Fibroblast of gingiva (primary cell): ENCODE measurements at regions not wholly inside any gene's neighbourhood (a gene's known extent, or its start where the extent isn't known, plus 50 kb on each side); places are given as distances from the start of the nearest gene placed in this dataset.

ENCODE experiments used
- DNase-seq: peaks from one replicate; pipeline ENCODE4 v3.0.0-alpha.2; 2011; ENCODE audit warnings: low read depth

DNA sequence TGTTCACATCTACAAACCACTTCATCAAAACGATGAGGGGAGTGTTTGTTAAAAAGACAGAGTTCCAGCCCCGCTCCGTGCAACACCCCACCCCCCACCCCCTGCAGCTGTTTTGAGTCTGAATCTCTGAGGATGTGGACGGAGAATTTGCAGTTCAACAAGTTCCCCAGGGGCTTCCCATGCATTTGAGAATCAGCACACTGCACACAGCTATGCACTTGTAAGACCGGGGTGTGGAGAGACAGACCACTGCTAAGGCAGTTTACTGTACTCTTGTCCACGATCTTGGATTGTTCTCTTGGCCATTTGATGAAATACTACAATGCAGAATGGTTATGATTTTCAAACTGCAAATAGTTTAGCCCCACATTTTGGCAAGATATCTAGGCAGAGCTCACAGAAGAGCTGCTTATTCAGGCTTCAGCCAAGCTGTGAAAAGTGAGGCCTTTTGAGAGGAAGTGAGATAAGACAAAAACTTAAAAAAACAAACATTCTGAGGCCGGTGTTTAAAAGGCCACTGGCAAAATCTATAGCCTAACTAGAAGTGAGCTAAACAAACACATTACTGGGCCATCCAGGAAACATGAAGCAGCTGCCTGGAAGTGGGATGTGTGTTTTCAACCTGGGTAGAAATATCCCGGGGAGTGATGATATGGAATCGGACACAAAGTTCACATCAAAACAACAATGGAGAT is 308.2 kb upstream of the ADAMTS9 start:
- DNase-seq: peak; percentile 2

DNA sequence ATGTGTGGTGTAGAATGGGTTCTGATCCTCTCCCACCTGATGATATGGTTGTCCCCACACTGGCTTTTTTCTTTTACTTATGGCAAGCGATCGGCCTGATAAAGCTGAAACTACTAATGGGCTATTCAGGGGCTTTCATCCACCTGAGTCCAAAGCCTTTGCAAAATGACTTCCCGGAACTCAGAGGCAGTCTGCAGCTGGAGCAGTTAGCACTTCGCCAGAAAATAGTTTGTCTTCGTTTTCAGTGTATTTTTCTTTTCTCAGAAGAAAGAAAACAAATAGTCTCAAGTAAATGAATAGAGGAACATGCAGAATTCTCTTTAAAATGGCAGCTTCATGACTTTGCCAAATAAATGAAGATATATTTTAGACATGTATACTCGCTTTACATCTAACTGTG is 306.0 kb upstream of the ADAMTS9 start:
- DNase-seq: no peak

DNA sequence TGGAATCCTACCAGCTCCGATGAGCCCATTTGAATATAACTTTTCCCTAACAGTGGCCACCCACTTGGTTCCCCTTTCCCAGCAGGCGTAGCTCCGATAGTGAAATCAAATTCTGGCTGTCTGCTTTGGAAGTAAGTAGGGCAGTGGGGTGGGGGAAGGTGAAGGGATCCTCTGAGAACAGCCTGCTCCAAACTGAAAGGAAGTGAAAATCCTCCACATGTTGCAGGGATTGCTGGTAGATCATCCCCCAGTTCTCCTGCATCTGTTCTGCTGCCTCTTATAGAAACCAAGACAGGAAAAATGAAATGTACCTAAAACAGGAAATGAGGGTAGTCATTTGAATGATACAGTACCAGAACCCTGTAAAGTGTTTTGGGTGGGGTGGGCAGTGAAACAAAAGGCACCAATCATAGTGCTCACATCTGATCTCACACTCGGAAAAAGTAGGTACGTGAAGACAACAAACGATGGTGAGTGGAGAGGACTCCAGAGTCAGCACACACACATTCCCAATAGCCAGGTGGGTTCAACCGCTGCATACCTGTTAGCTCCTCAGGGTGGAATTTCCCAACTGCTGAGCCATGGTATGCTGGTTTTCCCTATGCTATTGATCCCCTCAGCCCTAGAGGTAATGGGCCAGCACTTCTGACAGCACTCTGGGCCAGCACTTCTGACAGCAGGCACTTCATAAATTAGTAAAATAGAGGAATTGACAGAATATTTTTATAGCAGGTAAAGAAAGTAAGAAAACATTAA is 304.9 kb upstream of the ADAMTS9 start:
- DNase-seq: no peak

DNA sequence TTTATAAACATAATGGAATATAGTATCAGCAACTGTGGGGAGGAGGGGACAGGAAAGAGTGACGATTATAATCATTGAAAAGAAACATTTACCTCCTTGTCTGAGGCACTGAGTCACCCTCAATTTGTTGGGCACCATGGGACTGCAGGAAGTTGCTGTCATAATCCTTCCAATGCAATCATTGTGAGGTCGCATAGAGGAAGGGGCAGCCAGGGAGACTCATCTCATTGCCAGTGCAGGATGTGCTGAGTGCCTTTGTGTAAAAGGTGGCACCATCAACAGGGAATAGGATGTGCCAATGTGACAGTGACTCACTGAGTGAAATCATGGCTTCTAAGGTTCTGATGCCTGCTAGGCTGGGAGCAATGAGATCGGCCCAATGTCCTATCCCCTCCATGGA is 300.4 kb upstream of the ADAMTS9 start:
- DNase-seq: peak; percentile 23

DNA sequence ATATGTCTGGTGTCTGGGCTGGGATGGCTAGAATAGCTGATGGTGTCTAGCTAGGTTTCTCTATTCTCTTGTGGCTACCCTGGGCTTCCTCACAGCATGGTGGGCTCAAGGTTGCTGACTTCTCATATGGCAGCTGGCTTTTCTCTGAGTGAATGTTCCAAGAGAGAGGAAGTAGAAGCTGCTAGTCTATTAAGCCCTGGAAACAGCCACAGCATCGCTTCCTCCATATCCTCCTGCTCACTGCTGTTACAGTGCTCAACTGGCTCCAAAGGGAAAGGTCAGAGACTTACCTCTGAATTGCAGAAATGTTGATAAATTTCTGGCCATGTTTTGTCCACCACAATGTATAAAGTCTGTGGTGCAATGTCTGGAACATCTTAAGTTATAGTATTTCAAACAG is 299.9 kb upstream of the ADAMTS9 start:
- no peak for DNase-seq

DNA sequence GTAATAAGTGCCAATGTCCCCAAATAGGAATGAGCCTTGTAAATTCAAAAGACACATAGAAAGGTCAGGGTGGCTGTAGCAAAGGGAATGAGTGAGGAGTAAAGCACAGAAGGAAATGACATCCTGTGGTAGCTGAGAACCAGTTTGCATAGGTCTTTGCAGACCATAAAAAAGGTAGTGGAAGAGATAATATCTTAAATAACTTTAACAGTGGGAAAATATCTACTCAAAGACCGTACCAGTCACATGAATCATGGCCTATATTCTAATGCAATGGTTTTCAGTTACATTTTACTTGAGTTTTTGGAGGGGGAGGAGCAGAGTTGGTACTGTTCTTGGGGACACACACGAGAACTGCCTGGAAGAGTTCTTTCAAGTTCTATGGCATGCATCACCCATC is 297.3 kb upstream of the ADAMTS9 start:
- DNase-seq: no peak

DNA sequence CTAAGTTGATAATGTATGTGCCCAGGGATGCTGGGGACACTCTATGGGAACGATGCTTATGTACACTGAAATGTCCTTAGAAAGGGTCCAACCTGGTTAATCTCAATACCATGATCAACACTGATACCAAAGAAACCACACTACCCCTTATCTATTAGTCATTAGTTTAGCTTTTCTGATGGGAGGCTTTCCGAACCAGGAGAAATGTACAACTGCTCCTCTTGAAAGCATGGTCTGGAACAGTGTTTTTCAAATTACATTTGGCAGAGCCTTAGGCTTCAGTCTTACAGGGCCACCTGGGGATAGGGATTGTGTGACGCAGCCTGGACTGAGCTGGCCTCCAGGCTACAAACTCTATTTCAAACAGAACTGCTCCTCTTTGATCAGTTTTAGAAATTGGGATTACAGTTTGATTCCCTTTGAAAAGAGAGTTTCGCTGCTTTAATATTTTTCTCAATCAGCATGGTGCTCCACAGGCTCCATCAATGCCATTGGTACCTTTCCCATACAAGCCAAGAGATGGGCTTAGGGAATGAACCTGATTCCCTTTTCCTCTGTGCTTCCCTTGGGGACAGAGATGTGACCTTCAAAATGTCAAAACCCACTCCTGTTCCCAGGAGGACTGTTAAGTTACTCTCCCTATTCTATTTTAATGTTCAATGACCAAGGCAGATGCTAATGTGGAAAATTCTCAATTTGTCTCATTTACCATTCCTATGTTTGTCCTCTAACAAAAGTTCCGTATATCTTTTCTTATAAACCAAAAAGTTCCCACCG is 296.0 kb upstream of the ADAMTS9 start:
- DNase-seq: no peak

DNA sequence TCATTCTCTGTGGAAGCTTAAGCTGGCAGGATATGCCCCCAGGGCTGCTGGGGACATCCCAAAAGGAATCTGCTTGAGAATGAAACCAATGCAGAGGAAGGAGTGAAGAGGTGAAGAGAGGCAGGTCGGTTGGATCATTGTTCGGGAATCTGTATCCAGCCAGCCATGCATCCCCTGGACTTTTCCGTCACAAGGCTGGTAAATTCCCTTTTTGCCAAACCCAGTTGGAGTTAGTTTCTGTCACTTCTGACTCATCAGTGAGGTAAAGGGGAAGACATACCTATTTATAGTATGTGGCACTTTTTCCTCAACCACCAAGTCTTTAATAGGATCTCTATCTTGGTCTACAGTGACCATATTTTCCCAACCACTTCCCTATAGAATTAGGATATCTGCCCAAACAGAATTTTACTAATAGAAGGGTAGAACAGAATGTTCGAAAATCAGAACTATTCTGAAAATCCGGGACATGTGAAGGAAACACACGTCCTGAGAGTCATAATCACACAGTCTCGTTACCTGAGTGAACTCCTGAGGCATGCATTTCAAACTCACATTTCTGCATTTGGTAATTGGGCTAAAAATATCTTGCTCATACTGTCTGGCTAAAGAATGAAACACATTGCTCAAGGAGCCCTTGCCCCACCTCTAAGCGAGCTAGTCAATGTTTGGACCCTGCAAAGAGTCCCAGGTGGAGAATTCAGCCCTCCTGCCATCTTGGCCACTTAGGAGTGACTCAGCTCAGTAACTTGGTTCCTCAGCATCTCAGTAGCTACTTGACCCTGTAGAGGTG is 289.7 kb upstream of the ADAMTS9 start:
- DNase-seq: no peak

DNA sequence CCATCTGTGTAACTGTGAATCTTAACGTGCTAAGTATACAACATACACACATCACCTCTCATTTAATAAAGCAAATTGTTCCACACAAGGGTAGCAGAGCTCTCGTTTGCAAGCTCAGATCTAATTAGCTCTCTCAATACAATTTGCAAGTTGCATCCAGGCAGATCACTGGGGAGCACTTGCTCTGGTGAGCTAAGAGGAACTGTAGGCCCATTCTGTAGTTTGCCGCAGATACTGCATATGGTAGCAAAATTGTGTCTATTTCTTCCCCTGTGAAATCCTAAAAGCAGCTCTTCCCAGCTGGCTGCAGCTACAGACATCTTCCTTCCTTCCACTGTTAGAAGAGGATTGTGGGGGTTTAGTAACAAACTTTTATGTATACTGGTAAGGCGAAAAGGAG is 288.7 kb upstream of the ADAMTS9 start:
- no peak for DNase-seq

DNA sequence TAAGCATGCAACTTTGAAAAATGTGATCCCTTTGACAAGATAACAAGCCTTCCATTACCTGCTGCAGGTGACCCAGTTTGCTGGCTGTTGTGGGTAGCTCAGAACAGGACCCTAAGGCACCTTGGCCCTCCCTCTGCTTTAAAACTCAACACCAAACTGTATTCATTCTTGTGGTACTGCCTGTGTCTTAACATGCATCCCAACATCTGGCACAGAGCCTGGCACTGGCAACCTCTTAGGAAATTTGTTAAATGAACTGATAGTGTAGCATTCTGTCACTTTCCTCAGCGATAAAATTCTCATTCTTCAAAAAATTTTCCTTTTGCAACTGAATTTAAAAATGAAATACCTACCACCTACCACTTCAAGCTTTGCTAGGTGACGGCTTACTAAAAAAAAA is 287.3 kb upstream of the ADAMTS9 start:
- peak; percentile 17 for DNase-seq

DNA sequence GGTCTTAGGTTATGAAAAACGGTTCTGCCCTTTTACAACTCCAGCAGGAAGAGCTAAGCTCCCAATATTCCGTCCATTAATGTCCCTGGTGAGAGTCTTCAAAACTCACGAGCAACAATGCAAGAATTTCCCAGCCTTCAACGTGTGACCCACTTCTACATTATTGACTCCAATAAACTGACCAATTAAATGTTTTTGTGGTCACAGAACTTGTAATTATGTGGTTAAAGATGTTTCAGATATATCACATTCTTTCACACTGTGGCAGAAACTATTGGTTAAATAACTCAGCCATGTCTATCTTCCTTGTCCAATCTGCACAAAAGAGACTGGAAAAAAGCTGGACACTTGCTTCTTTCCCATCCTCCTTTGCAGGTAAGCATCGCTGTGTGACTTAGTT is 286.6 kb upstream of the ADAMTS9 start:
- no peak for DNase-seq

DNA sequence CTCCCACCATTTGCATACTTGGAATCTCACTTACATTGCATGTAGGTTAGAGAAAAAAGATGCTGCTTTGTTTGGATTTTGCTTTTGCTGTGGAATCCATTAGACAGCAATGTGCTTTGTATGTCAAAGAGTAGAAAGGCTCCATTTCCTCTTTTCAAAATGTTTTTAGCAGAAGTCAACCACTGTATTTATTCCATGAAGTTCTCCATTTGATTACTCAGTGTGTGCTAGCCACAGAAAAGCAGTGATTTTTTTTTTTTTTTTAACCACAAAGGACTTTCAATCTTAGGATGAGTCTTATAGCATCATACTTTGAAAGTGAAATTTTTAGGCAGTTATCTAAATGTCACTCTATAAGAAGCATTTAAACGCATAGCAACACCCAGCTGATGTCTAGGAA is 285.0 kb upstream of the ADAMTS9 start:
- no peak for DNase-seq

DNA sequence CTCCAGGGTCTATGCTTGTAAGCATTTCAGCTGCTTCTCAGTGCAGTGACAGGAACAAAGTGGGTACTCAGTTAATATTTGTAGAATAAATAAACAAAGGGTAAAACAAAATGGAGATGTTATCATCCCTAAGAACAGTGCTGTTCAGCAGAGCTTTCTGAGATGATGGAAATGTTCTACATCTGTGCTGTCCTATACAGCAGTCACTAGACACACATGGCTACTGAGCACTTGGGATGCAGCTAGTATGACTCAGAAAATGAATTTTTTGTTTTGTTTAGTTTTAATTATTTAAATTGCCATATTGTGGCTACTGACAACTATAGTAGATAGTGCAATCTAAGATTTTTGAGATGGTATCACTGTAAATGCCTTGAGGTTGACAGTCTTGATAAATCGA is 283.8 kb upstream of the ADAMTS9 start:
- DNase-seq: no peak

DNA sequence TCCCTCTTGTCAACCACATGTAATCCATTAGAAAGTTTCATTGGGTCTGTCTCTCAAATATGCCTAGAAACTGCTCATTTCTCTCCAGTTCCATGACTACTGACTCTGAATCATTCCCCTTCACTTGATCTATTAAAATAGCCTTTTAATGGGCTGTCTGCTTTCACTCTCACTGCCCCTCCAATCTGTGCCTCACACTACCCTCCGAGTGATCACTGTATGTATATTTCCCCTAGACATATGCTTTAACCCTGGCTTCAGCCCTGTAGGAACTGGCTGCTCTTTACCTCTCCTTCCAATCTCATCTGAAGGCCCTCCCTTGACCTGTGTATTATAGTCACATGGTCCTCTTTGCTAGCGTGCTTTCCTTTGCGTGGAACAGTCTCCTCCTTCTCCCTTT is 282.8 kb upstream of the ADAMTS9 start:
- DNase-seq: no peak

DNA sequence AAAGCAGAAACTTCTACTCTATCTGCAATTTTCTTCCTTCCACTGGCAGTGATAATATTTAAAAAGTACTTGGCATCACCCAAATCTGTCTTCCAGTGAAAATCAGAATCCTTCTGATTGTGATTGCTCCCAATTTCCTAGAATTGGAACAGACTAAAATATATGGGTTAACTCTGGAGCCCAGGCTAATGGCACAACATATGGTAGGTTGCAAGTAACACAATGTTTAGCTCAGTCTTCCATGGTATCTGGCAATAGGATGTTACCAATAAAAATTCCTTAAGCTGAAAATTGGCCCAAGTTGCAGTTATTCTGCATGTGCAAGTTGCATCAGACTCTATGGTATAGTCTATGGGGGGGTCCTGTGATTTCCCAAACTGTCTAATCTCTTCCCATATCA is 273.5 kb upstream of the ADAMTS9 start:
- DNase-seq: no peak

DNA sequence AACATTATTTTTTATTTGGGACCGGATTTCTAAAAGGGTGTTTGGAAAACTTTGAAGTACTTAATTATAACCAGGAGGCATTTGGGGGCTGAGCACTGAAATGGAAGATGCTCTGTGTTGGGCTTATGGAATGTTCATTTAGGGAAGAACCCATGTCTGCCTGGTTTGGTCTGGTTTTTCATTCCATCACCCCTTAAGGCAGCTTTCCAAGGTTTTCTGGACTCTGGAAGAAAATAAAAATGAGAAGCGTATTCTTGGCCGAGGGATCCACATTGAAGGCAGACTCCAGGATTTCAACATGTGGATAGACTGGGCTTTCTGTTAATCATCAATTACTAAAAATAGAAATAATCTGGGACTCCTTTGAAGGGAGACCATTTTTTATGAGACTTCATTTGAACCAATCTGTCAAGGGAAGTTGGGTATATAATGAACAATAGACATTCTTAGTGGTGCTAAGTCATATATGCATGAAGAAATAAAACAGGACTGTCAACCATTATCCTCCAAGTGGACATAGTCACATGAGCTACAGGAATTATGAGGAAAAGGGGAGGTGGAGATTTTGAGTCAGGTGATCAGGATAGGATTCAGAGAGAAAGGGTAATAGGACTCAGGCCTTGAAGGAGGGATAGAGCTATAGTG is 270.5 kb upstream of the ADAMTS9 start:
- DNase-seq: no peak

DNA sequence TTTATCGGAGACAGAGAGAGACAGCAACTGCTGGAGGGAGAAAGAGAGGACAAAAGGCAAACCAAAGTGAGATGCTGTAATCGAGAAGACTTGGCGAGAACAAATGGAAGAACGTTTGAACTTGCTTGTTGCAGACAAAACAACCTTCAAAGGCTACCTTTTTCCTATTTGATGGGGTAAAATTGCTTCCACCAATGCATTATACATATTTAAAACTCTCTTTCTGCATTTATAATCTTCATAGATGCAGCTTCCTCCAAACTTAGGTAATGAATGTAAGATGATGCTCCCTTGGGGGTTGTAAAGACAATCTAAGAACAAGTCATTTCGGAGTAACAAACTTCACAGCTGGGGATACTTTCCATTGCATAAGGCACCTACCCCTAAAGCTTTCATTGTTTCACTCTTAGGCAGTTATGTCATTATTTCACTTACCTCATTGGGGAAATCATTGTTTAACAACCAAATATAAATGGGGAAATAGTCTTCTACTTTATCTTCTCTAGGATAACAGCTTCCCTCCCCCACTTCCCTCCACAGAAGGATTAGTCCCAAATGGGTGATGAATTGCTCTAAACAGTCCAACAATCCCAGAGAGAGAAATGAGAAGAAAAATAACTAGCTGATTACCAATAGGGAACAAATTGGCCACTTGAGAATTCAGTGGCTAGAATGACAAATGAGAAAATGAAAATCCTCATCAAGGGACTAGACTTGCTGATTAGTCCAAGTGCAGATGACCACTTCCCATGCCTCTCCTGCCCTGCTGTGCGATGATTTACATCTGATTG is 269.8 kb upstream of the ADAMTS9 start:
- peak; percentile 18 for DNase-seq

DNA sequence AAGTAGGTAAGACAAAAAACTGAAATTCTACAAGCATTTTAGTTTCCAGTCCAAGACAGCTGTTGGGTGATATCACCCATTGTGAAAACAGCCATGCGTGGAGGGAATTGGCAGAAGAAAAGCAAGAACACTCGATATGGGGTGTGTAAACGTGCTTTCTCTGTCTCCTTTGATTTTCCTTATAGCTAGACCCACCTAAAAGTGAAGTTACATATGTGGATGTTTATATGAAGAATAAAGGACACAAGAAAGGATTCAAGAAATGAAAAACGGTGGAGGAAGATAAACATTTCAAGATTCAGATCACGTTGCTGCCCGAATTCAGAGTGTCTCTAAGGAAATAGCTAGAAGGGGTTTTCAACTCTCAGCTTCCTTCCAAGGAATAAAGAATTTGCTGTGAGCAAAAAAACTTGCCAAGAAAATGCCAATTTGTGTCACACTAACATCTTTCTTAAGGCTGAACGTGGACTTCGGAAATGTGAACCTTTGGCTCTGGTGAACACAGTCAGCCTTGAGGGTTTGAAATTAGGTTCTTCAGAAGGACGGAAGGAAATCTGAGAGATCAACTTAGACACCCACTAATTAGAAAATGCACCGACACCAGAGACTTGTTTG is 269.0 kb upstream of the ADAMTS9 start:
- DNase-seq: no peak

DNA sequence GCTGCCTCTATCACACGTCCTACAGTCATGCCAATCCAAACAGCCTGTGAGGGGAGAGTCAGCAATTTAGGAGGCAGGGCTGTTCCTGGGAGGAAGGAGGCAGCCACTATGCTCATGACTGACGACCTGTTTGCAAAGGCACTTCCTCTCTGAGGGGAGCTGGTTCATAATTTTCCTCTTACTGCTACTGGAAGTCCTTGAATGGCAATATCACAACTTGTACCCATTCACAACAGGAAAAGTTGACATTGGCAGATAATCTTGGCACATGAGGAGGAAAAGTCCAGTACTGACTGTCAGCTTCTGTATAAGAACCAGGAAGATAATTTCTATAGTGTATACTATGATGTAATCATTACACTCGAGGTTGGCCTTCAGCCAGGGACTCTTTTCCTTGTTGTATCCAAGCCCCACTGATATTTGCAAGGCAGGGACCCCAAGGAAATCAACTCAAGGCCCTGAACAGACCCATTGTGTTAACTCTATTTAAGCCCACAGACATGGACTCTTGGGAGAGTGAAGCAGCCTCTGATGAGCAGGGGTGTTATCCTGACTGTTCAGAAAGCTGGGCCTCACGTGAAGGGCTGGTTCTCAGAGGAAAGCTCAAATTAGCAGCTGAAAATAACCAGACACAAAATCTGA is 267.3 kb upstream of the ADAMTS9 start:
- DNase-seq: no peak

DNA sequence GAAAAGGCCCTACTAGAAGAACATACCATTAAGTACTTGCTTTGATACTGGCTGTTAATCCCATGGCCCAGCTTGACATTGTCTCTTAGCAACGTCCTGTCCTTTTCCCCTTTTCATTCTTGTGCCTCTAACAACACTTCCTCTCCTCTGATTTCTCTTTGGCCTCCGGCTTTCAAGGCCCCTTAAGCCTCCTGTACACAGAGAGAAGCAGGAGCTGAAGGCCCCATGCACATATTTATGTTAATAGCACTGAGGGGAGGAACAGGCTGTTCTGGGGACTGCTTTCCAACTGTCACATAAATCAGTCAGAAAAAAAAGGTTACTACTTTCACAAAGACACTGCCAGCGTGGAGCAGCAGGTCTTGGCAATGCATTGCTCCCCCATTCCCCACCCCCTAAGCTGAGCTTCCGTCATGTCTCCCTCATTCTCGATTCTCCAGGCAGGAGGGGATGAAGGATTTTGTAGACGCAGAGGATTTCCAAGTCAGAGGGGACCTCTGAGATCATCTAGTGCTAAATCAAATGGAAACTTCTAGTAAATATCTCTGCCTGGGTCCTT is 257.4 kb upstream of the ADAMTS9 start:
- no peak for DNase-seq
